Bronchial epithelial cell (primary cell): ENCODE measurements at regions not wholly inside any gene's neighbourhood (a gene's known extent, or its start where the extent isn't known, plus 50 kb on each side); places are given as distances from the start of the nearest gene placed in this dataset.

Experiments
- DNase-seq: peaks from one replicate; pipeline ENCODE4 v3.0.0-alpha.2; 2010; ENCODE audit warnings: low read depth
- FAIRE-seq: peaks from 2 replicates; lab custom pipeline; 2011; peaks lifted over from hg19 to GRCh38; lab: Jason Lieb, UNC
- H3K27me3 ChIP-seq: 2 replicates; pipeline ENCODE4 v1.5.1; 2011; ENCODE audit warnings: low read length; ENCODE audit not compliant: control insufficient read depth, insufficient read depth
- H3K36me3 ChIP-seq: 2 replicates; pipeline ENCODE4 v1.5.1; 2011; ENCODE audit warnings: low read length; ENCODE audit not compliant: control insufficient read depth, insufficient read depth
- H3K4me3 ChIP-seq: 2 replicates; pipeline ENCODE4 v1.5.1; 2011; ENCODE audit warnings: mild to moderate bottlenecking, low read depth, low read length, control low read depth
- CTCF ChIP-seq: IDR thresholded peaks from 2 replicates; pipeline ENCODE4 v1.5.1; 2011; ENCODE audit warnings: mild to moderate bottlenecking, moderate library complexity, low read length, control low read depth, inconsistent platforms; ENCODE audit not compliant: insufficient read depth, severe bottlenecking

GRCh38 chr12:65614259-65614889, 209.9 kb upstream of the HMGA2 start:
- TF ChIP-seq CTCF: no peak
- DNase-seq (no peak), FAIRE-seq (no peak)
- Histone ChIP-seq H3K27me3 (no peaks in the 10 kb centered on the region), H3K36me3 (no peaks in the 10 kb centered on the region), H3K4me3 (no peak overlapping the region)

GRCh38 chr12:65615118-65615517, 209.2 kb upstream of the HMGA2 start:
- no peak for DNase-seq
- Histone ChIP-seq H3K4me3 (no peak overlapping the region), H3K36me3 (no peaks in the 10 kb centered on the region), H3K27me3 (no peaks in the 10 kb centered on the region)
- FAIRE-seq: no peak
- no peak for TF ChIP-seq CTCF

GRCh38 chr12:65616022-65616421, 208.3 kb upstream of the HMGA2 start:
- no peaks in the 10 kb centered on the region for H3K36me3 ChIP-seq
- DNase-seq (no peak), FAIRE-seq (no peak)
- no peak overlapping the region for H3K4me3 ChIP-seq
- H3K27me3 ChIP-seq: no peaks in the 10 kb centered on the region
- TF ChIP-seq CTCF: no peak

- DNase-seq: no peak
- no peaks in the 10 kb centered on the region for H3K27me3 ChIP-seq
- H3K4me3 ChIP-seq: no peak overlapping the region
- no peaks in the 10 kb centered on the region for H3K36me3 ChIP-seq
- no peak for TF ChIP-seq CTCF
- FAIRE-seq: no peak
Observed at GRCh38 chr12:65618588-65618987, 205.7 kb upstream of the HMGA2 start.

GRCh38 chr12:65619018-65619417, 205.3 kb upstream of the HMGA2 start:
- no peaks in the 10 kb centered on the region for H3K27me3 ChIP-seq
- H3K36me3 ChIP-seq: no peaks in the 10 kb centered on the region
- no peak for DNase-seq
- no peak overlapping the region for H3K4me3 ChIP-seq
- no peak for TF ChIP-seq CTCF
- no peak for FAIRE-seq

- H3K4me3 ChIP-seq: no peak overlapping the region
- no peaks in the 10 kb centered on the region for H3K36me3 ChIP-seq
- FAIRE-seq (no peak), DNase-seq (no peak)
- TF ChIP-seq CTCF: no peak
- H3K27me3 ChIP-seq: no peaks in the 10 kb centered on the region
Observed at GRCh38 chr12:65620046-65620445, 204.2 kb upstream of the HMGA2 start.
